A673 (cell line): ENCODE measurements at regions not wholly inside any gene's neighbourhood (a gene's known extent, or its start where the extent isn't known, plus 50 kb on each side); places are given as distances from the start of the nearest gene placed in this dataset.

ENCODE experiments used
- BruUV-seq: library from RNA; stranded (reverse); fragments of 400-500 nt; replicated peaks from 2 replicates; lab custom pipeline; 2021; lab: Mats Ljungman, UMichigan
- CTCF ChIA-PET: fragments of 300-600 bp; sonication (Branson Sonifier 250); formaldehyde crosslinking; loops from one replicate; lab custom pipeline; 2022; ENCODE audit warnings: antibody characterized with exemption; lab: Charles Lee
- POLR2A ChIA-PET: fragments of 300-600 bp; sonication (Branson Sonifier 250); formaldehyde crosslinking; loops from one replicate; lab custom pipeline; 2022; ENCODE audit warnings: antibody characterized with exemption; ENCODE audit not compliant: low non-redundant PET; lab: Charles Lee
- DNase-seq: peaks from one replicate; pipeline ENCODE4 v3.0.0-alpha.2; 2015; ENCODE audit warnings: low spot score
- H3K27ac ChIP-seq: fragments of 200-600 bp; sonication (generic); 2 replicates; pipeline ENCODE4 v1.5.1; 2016; ENCODE audit warnings: mixed run types, low read depth, mild to moderate bottlenecking, mixed read lengths, antibody characterized with exemption, low read length; ENCODE audit not compliant: poor library complexity, severe bottlenecking
- H3K27me3 ChIP-seq: fragments of 200-600 bp; sonication (generic); replicated peaks from 2 replicates; pipeline ENCODE4 v1.6.1; 2017; ENCODE audit warnings: mixed run types, low read depth, mild to moderate bottlenecking, mixed read lengths, antibody characterized with exemption, low read length; ENCODE audit not compliant: insufficient read depth, poor library complexity
- H3K36me3 ChIP-seq: fragments of 200-600 bp; sonication (generic); 2 replicates; pipeline ENCODE4 v1.6.1; 2016; ENCODE audit warnings: mixed run types, mild to moderate bottlenecking, mixed read lengths, antibody characterized with exemption, low read length; ENCODE audit not compliant: insufficient read depth, poor library complexity, severe bottlenecking
- H3K4me1 ChIP-seq: fragments of 200-600 bp; sonication (generic); 2 replicates; pipeline ENCODE4 v1.6.1; 2017; ENCODE audit warnings: mixed run types, mild to moderate bottlenecking, mixed read lengths, antibody characterized with exemption, low read length; ENCODE audit not compliant: insufficient read depth, poor library complexity, severe bottlenecking
- H3K4me3 ChIP-seq: fragments of 200-600 bp; sonication (generic); 2 replicates; pipeline ENCODE4 v1.5.1; 2016; ENCODE audit warnings: low read depth, mixed run types, mild to moderate bottlenecking, mixed read lengths, low read length; ENCODE audit not compliant: poor library complexity, severe bottlenecking
- H3K9me3 ChIP-seq: fragments of 200-600 bp; sonication (generic); 2 replicates; pipeline ENCODE4 v1.6.1; 2016; ENCODE audit warnings: mixed run types, low read depth, mild to moderate bottlenecking, mixed read lengths, antibody characterized with exemption, low read length; ENCODE audit not compliant: poor library complexity, severe bottlenecking
- CTCF ChIP-seq: fragments of 300-800, 200-600 bp; sonication (generic); conservative IDR thresholded peaks from 2 replicates; pipeline ENCODE4 v1.5.1; 2017; ENCODE audit warnings: low read depth, mild to moderate bottlenecking, antibody characterized with exemption, low read length, moderate library complexity, mixed read lengths
- EZH2 ChIP-seq: fragments of 200-600 bp; sonication (generic); IDR thresholded peaks from 2 replicates; pipeline ENCODE4 v1.6.1; 2017; ENCODE audit warnings: borderline replicate concordance, low read depth, mild to moderate bottlenecking, mixed read lengths, antibody characterized with exemption, low read length; ENCODE audit not compliant: poor library complexity, severe bottlenecking
- intact Hi-C: fragments of 100-400 bp; cut with micrococcal nuclease; formaldehyde crosslinking; loops from one replicate; pipeline ENCODE4 v1.10.0; 2022; ENCODE audit not compliant: unreplicated experiment

- Histone ChIP-seq H3K9me3 (no peaks in the 10 kb centered on the region), H3K27ac (no peak overlapping the region), H3K36me3 (no peaks in the 10 kb centered on the region), H3K27me3 (no peaks in the 10 kb centered on the region), H3K4me3 (no peak overlapping the region), H3K4me1 (peaks cover 11% of the 10 kb centered on the region)
- ChIA-PET CTCF (no interaction called here), POLR2A (no interaction called here)
- no peak for DNase-seq
- TF ChIP-seq EZH2 (no peak), CTCF (no peak)
- intact Hi-C loops: no loop called here
- no TSS peak for BruUV-seq
Observed at GRCh38 chr12:116430911-116431565, 128.1 kb upstream of the MAP1LC3B2 start.

- TF ChIP-seq CTCF (no peak), EZH2 (no peak)
- H3K9me3 ChIP-seq: no peaks in the 10 kb centered on the region
- CTCF ChIA-PET: no interaction called here
- H3K4me3 ChIP-seq: no peak overlapping the region
- H3K27ac ChIP-seq: no peak overlapping the region
- DNase-seq: no peak
- H3K27me3 ChIP-seq: no peaks in the 10 kb centered on the region
- no peaks in the 10 kb centered on the region for H3K36me3 ChIP-seq
- POLR2A ChIA-PET: no interaction called here
- intact Hi-C loops: no loop called here
- BruUV-seq: no TSS peak
- H3K4me1 ChIP-seq: peaks cover 11% of the 10 kb centered on the region
Observed at GRCh38 chr12:116431677-116432300, 127.4 kb upstream of the MAP1LC3B2 start.

GRCh38 chr12:116432314-116432750, 126.8 kb upstream of the MAP1LC3B2 start:
- TF ChIP-seq CTCF: no peak
- TF ChIP-seq EZH2: no peak
- intact Hi-C loops: no loop called here
- POLR2A ChIA-PET: no interaction called here
- BruUV-seq: no TSS peak
- H3K27me3 ChIP-seq: no peaks in the 10 kb centered on the region
- no peak for DNase-seq
- no peaks in the 10 kb centered on the region for H3K36me3 ChIP-seq
- no peaks in the 10 kb centered on the region for H3K9me3 ChIP-seq
- no peak overlapping the region for H3K27ac ChIP-seq
- peaks cover 11% of the 10 kb centered on the region for H3K4me1 ChIP-seq
- CTCF ChIA-PET: no interaction called here
- no peak overlapping the region for H3K4me3 ChIP-seq
